ENCODE measurements at regions not wholly inside any gene's neighbourhood (a gene's known extent, or its start where the extent isn't known, plus 50 kb on each side); places are given as distances from the start of the nearest gene placed in this dataset.

DNA sequence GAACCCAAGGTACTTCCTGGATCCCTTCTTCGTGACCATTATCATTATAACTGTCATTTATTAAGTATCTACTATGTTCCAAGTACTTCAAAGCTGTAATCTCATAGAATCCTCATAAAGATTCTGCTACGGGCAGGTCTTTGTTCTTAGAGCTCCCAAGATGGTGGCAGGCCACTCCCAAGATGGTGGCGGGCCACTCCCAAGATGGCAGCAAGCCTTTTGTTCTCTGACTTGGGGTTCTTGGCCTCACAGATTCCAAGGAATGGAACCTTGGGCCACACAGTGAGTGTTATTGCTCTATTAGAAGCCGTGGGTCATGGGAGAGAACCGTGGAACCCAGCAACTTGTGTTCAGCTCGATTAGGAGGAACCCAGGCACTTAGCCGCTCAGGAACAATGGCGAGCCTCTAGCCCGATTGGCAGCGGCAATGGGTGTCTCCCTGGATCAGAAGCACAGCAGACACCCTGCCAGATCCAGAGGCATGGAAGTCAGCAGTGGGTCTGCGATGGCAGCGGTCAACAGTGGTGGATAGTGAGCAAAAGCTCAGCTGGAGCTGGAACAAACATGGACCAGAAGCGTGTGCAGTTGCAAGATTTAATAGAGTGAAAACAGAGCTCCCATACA, 193.7 kb upstream of the BTG1 start:
- intact Hi-C loops (cut with micrococcal nuclease; ENCODE audit: unreplicated experiment): no loop called here
- no peaks in the 10 kb centered on the region for H3K27me3 ChIP-seq (replicated peaks; ENCODE audit: insufficient read depth, low read depth, low read length, poor library complexity)
- H3K9me3 ChIP-seq (ENCODE audit: low read depth, low read length, poor library complexity, severe bottlenecking): no peaks in the 10 kb centered on the region
- CTCF ChIA-PET: no interaction called here
- TF ChIP-seq EZH2 (IDR thresholded peaks at IDR 0.05; ENCODE audit: borderline replicate concordance, low read depth, low read length, poor library complexity, severe bottlenecking) (no peak), CTCF (conservative IDR thresholded peaks at IDR 0.05; ENCODE audit: low read depth, low read length) (no peak)
- no peak overlapping the region for H3K4me3 ChIP-seq (ENCODE audit: low read depth, low read length, poor library complexity, severe bottlenecking)
- POLR2A ChIA-PET (ENCODE audit: low non-redundant PET): no interaction called here
- no peak for DNase-seq (ENCODE audit: low spot score)
- no TSS peak for BruUV-seq (replicated peaks)
- no peaks in the 10 kb centered on the region for H3K4me1 ChIP-seq (ENCODE audit: insufficient read depth, low read length, poor library complexity, severe bottlenecking)
- H3K36me3 ChIP-seq (ENCODE audit: insufficient read depth, low read length, poor library complexity, severe bottlenecking): no peaks in the 10 kb centered on the region
- no peak overlapping the region for H3K27ac ChIP-seq (ENCODE audit: low read depth, low read length, poor library complexity, severe bottlenecking)

- POLR2A ChIA-PET (ENCODE audit: low non-redundant PET): no interaction called here
- Histone ChIP-seq H3K4me3 (ENCODE audit: low read depth, low read length, poor library complexity, severe bottlenecking) (no peak overlapping the region), H3K4me1 (ENCODE audit: insufficient read depth, low read length, poor library complexity, severe bottlenecking) (no peaks in the 10 kb centered on the region), H3K9me3 (ENCODE audit: low read depth, low read length, poor library complexity, severe bottlenecking) (no peaks in the 10 kb centered on the region), H3K27me3 (replicated peaks; ENCODE audit: insufficient read depth, low read depth, low read length, poor library complexity) (no peaks in the 10 kb centered on the region), H3K36me3 (ENCODE audit: insufficient read depth, low read length, poor library complexity, severe bottlenecking) (no peaks in the 10 kb centered on the region), H3K27ac (ENCODE audit: low read depth, low read length, poor library complexity, severe bottlenecking) (no peak overlapping the region)
- TF ChIP-seq EZH2 (IDR thresholded peaks at IDR 0.05; ENCODE audit: borderline replicate concordance, low read depth, low read length, poor library complexity, severe bottlenecking): no peak
- TF ChIP-seq CTCF (conservative IDR thresholded peaks at IDR 0.05; ENCODE audit: low read depth, low read length): no peak
- no TSS peak for BruUV-seq (replicated peaks)
- DNase-seq (ENCODE audit: low spot score): no peak
- intact Hi-C loops (cut with micrococcal nuclease; ENCODE audit: unreplicated experiment): no loop called here
- CTCF ChIA-PET: no interaction called here
Observed at GRCh38 chr12:92338671-92339070, 193.0 kb upstream of the BTG1 start.

DNA sequence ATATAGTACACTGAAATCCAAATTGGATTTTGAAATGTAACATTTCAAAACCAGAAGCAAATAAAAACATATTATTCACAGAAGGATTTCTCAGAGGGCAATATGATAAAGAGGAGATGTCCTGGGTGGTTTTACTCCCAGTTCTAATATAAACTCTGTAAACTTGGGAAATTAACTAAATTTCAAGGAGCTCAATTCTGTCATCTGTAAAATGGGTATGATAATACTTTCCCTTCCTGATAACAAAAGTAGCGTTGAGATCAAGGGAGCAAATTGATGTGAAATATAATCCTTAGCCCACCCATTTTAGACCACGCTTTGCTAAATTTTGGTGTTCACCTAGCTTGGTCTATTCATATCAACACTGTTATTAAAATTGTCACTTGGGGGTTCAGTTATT, 192.5 kb upstream of the BTG1 start:
- POLR2A ChIA-PET (ENCODE audit: low non-redundant PET): no interaction called here
- no TSS peak for BruUV-seq (replicated peaks)

More for the DNA sequence above, 192.5 kb upstream of the BTG1 start:
- no peak overlapping the region for H3K4me3 ChIP-seq (ENCODE audit: low read depth, low read length, poor library complexity, severe bottlenecking)
- CTCF ChIA-PET: no interaction called here
- H3K36me3 ChIP-seq (ENCODE audit: insufficient read depth, low read length, poor library complexity, severe bottlenecking): no peaks in the 10 kb centered on the region
- intact Hi-C loops (cut with micrococcal nuclease; ENCODE audit: unreplicated experiment): no loop called here
- no peak overlapping the region for H3K27ac ChIP-seq (ENCODE audit: low read depth, low read length, poor library complexity, severe bottlenecking)
- no peaks in the 10 kb centered on the region for H3K9me3 ChIP-seq (ENCODE audit: low read depth, low read length, poor library complexity, severe bottlenecking)
- H3K4me1 ChIP-seq (ENCODE audit: insufficient read depth, low read length, poor library complexity, severe bottlenecking): no peaks in the 10 kb centered on the region
- TF ChIP-seq CTCF (conservative IDR thresholded peaks at IDR 0.05; ENCODE audit: low read depth, low read length) (no peak), EZH2 (IDR thresholded peaks at IDR 0.05; ENCODE audit: borderline replicate concordance, low read depth, low read length, poor library complexity, severe bottlenecking) (no peak)
- no peaks in the 10 kb centered on the region for H3K27me3 ChIP-seq (replicated peaks; ENCODE audit: insufficient read depth, low read depth, low read length, poor library complexity)
- DNase-seq (ENCODE audit: low spot score): no peak

All from A673 (cell line).